SH-SY5Y (cell line): ENCODE measurements at regions not wholly inside any gene's neighbourhood (a gene's known extent, or its start where the extent isn't known, plus 50 kb on each side); places are given as distances from the start of the nearest gene placed in this dataset.

Experiments
- GATA2 ChIP-seq: IDR thresholded peaks from 2 replicates; pipeline ENCODE4 v1.6.1; 2011; ENCODE audit warnings: mild to moderate bottlenecking, low read depth, low read length
- GATA3 ChIP-seq: IDR thresholded peaks from 2 replicates; pipeline ENCODE4 v1.6.1; 2011; ENCODE audit warnings: low read depth, mild to moderate bottlenecking, low read length, moderate library complexity

DNA sequence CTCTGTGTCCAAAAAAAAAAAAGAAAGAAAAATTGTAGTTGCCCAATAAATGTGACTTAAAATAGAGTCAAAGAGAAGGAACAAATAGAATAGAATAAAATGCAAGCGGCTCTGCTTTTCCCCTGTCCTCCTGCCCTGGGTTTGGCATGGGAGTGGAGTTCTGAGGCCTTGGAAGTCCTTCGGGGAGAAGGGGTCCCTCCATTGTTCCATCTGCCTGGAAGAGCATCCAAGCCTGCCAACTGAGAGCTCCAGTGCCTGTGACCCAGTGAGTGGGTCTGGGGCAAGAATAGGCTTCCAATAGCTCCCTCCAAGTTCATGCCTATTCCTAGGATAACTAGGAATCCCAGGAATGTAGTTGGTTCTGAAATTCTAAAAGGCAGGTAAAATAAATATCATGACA is 321.4 kb downstream of the MYCN start:
- TF ChIP-seq GATA2 (no peak), GATA3 (no peak)
